HepG2 (cell line): ENCODE measurements at regions not wholly inside any gene's neighbourhood (a gene's known extent, or its start where the extent isn't known, plus 50 kb on each side); places are given as distances from the start of the nearest gene placed in this dataset.

Experiments used
- ARNT2 ChIP-seq: sonication (generic); formaldehyde crosslinking; IDR thresholded peaks from 2 replicates; pipeline ENCODE4 v1.8.0; 2022; ENCODE audit warnings: mild to moderate bottlenecking, low read depth, missing genetic modification reagents, moderate library complexity
- EZH2 ChIP-seq: conservative IDR thresholded peaks from 2 replicates; pipeline ENCODE4 v1.6.1; 2012; ENCODE audit warnings: mild to moderate bottlenecking, low read depth, low read length, moderate library complexity
- GABPB1 ChIP-seq: IDR thresholded peaks from 2 replicates; pipeline ENCODE4 v1.6.1; 2016; ENCODE audit warnings: mild to moderate bottlenecking, missing genetic modification reagents, moderate library complexity, missing compliant biosample characterization
- HMG20A ChIP-seq: IDR thresholded peaks from 2 replicates; pipeline ENCODE4 v1.6.1; 2016; ENCODE audit warnings: borderline replicate concordance
- HNF4G ChIP-seq, 2 experiments: sonication (generic) in 1 of 2; formaldehyde crosslinking in 1 of 2; IDR thresholded peaks; 2 replicates each; pipeline versions ENCODE4 v1.4.0 to v1.6.1; 2011 to 2020; ENCODE audit warnings: borderline replicate concordance in 2 of 2, low read depth in 2 of 2, mild to moderate bottlenecking in 2 of 2, low read length in 1 of 2, missing genetic modification reagents in 1 of 2, moderate library complexity in 1 of 2
- KAT7 ChIP-seq: IDR thresholded peaks from 2 replicates; pipeline ENCODE4 v1.6.1; 2018; ENCODE audit warnings: borderline replicate concordance, missing compliant biosample characterization
- MIER2 ChIP-seq: IDR thresholded peaks from 2 replicates; pipeline ENCODE4 v1.6.1; 2016; ENCODE audit warnings: missing biosample characterization, missing genetic modification reagents
- PBX2 ChIP-seq: IDR thresholded peaks from 2 replicates; pipeline ENCODE4 v1.6.1; 2016; ENCODE audit warnings: control low read depth
- POLR2AphosphoS2 ChIP-seq: IDR thresholded peaks from 2 replicates; pipeline ENCODE4 v1.6.1; 2011; ENCODE audit warnings: low read depth, low read length, improper control_type of control experiment
- RXRB ChIP-seq: IDR thresholded peaks from 2 replicates; pipeline ENCODE4 v1.6.1; 2016; ENCODE audit warnings: borderline replicate concordance, missing genetic modification reagents, missing compliant biosample characterization
- SNAPC5 ChIP-seq: sonication (generic); formaldehyde crosslinking; IDR thresholded peaks from 2 replicates; pipeline ENCODE4 v1.8.1; 2023; ENCODE audit warnings: mild to moderate bottlenecking, missing genetic modification reagents, borderline replicate concordance
- TBP ChIP-seq: sonication (generic); formaldehyde crosslinking; IDR thresholded peaks from 2 replicates; pipeline ENCODE4 v1.5.0; 2020; ENCODE audit warnings: missing genetic modification reagents
- TEF ChIP-seq: sonication (generic); formaldehyde crosslinking; IDR thresholded peaks from 2 replicates; pipeline ENCODE4 v1.5.0; 2020; ENCODE audit warnings: missing genetic modification reagents
- TRIM24 ChIP-seq: sonication (generic); formaldehyde crosslinking; IDR thresholded peaks from 2 replicates; pipeline ENCODE4 v1.8.0; 2022; ENCODE audit warnings: mild to moderate bottlenecking, missing genetic modification reagents
- ZBTB20 ChIP-seq: sonication (generic); formaldehyde crosslinking; IDR thresholded peaks from 2 replicates; pipeline ENCODE4 v1.8.1; 2023; ENCODE audit warnings: missing genetic modification reagents, low read depth, mild to moderate bottlenecking, borderline replicate concordance
- ZBTB26 ChIP-seq: IDR thresholded peaks from 2 replicates; pipeline ENCODE4 v1.6.1; 2016; ENCODE audit warnings: missing compliant biosample characterization, missing genetic modification reagents, borderline replicate concordance
- ZBTB33 ChIP-seq: sonication (generic); formaldehyde crosslinking; IDR thresholded peaks from 2 replicates; pipeline ENCODE4 v1.4.0; 2020; ENCODE audit warnings: missing genetic modification reagents
- ZBTB42 ChIP-seq: sonication (generic); formaldehyde crosslinking; IDR thresholded peaks from 2 replicates; pipeline ENCODE4 v1.5.0; 2020; ENCODE audit warnings: mild to moderate bottlenecking, missing genetic modification reagents
- ZBTB7A ChIP-seq: sonication (generic); formaldehyde crosslinking; IDR thresholded peaks from 2 replicates; pipeline ENCODE4 v1.8.0; 2022; ENCODE audit warnings: mild to moderate bottlenecking, missing genetic modification reagents
- ZBTB8A ChIP-seq: sonication (generic); formaldehyde crosslinking; IDR thresholded peaks from 2 replicates; pipeline ENCODE4 v1.4.0; 2020; ENCODE audit warnings: mild to moderate bottlenecking, low read depth, missing genetic modification reagents, borderline replicate concordance
- ZFP91 ChIP-seq: sonication (generic); formaldehyde crosslinking; IDR thresholded peaks from 2 replicates; pipeline ENCODE4 v1.9.0; 2022; ENCODE audit warnings: missing genetic modification reagents, mild to moderate bottlenecking, borderline replicate concordance
- ZNF256 ChIP-seq: sonication (generic); formaldehyde crosslinking; conservative IDR thresholded peaks from 2 replicates; pipeline ENCODE4 v1.4.0; 2020; ENCODE audit warnings: missing genetic modification reagents
- ZNF543 ChIP-seq: sonication (generic); formaldehyde crosslinking; IDR thresholded peaks from 2 replicates; pipeline ENCODE4 v1.4.0; 2020; ENCODE audit warnings: mild to moderate bottlenecking, missing genetic modification reagents
- ZNF713 ChIP-seq: sonication (generic); formaldehyde crosslinking; IDR thresholded peaks from 2 replicates; pipeline ENCODE4 v1.4.0; 2020; ENCODE audit warnings: mild to moderate bottlenecking, missing genetic modification reagents

GRCh38 chr11:105202844-105203548 lies 63.4 kb upstream of the CARD18 start (continued):
- TF ChIP-seq ZFP91 (CRISPR knock-in tag): no peak
- peak; percentile 73 for TF ChIP-seq RXRB (CRISPR knock-in tag)
- no peak for TF ChIP-seq POLR2AphosphoS2
- 0 out of 2 replicates have a peak, but pooled peaks have one; percentile 22 for TF ChIP-seq SNAPC5 (CRISPR knock-in tag)
- no peak for TF ChIP-seq ZBTB42 (CRISPR knock-in tag)
- no peak for TF ChIP-seq PBX2 (CRISPR knock-in tag)
- TF ChIP-seq EZH2: no peak
- no peak for TF ChIP-seq TEF
- TF ChIP-seq MIER2 (CRISPR knock-in tag): no peak
- TF ChIP-seq GABPB1 (CRISPR knock-in tag): no peak
- TF ChIP-seq ZNF543 (CRISPR knock-in tag): no peak
- no peak for TF ChIP-seq TRIM24 (CRISPR knock-in tag)
- TF ChIP-seq ZBTB26 (CRISPR knock-in tag): no peak
- peak; percentile 93 for TF ChIP-seq HMG20A (CRISPR knock-in tag)
- no peak for TF ChIP-seq ZNF713 (CRISPR knock-in tag)
- no peak for TF ChIP-seq KAT7
- peak; percentile 32 for TF ChIP-seq HNF4G (IDR thresholded peaks at IDR 0.05; ENCODE audit: borderline replicate concordance, low read depth, low read length)
- no peak for TF ChIP-seq HNF4G (CRISPR knock-in tag; IDR thresholded peaks at IDR 0.05; ENCODE audit: borderline replicate concordance, low read depth)
- TF ChIP-seq ZBTB33 (CRISPR knock-in tag): no peak
- no peak for TF ChIP-seq ZBTB8A (CRISPR knock-in tag)
- no peak for TF ChIP-seq ARNT2 (CRISPR knock-in tag)
- no peak for TF ChIP-seq ZNF256 (CRISPR knock-in tag)
- TF ChIP-seq ZBTB20 (CRISPR knock-in tag): no peak
- TF ChIP-seq TBP (CRISPR knock-in tag): no peak
- TF ChIP-seq ZBTB7A (CRISPR knock-in tag): no peak
